Panc1 (cell line): ENCODE measurements at regions not wholly inside any gene's neighbourhood (a gene's known extent, or its start where the extent isn't known, plus 50 kb on each side); places are given as distances from the start of the nearest gene placed in this dataset.

ENCODE experiments used
- ATAC-seq: fragments of 200-7000 bp; cut with Tn5 transposase; 2 replicates; pipeline ENCODE4 v1.9.1; 2020; ENCODE audit warnings: mild to moderate bottlenecking, moderate library complexity
- BruUV-seq: library from RNA; stranded (reverse); fragments of 400-500 nt; replicated peaks from 2 replicates; lab custom pipeline; 2021; lab: Mats Ljungman, UMichigan
- CTCF ChIA-PET: fragments of 300-600 bp; sonication (Branson Sonifier 250); formaldehyde crosslinking; loops from one replicate; lab custom pipeline; 2022; ENCODE audit warnings: antibody characterized with exemption; lab: Charles Lee
- POLR2A ChIA-PET: fragments of 300-600 bp; sonication (Branson Sonifier 250); formaldehyde crosslinking; loops from one replicate; lab custom pipeline; 2022; ENCODE audit warnings: antibody characterized with exemption; lab: Charles Lee
- DNase-seq: peaks from one replicate; pipeline ENCODE4 v3.0.0-alpha.2; 2010; ENCODE audit warnings: low read depth, low spot score
- H3K27ac ChIP-seq: 2 replicates; pipeline ENCODE4 v1.5.1; 2011; ENCODE audit warnings: mild to moderate bottlenecking, low read length, inconsistent platforms
- H3K27me3 ChIP-seq: fragments of 200-500 bp; sonication (Bioruptor generic); 2 replicates; pipeline ENCODE4 v1.6.0; 2014; ENCODE audit warnings: low read length, inconsistent platforms; ENCODE audit not compliant: control insufficient read depth, insufficient read depth
- H3K36me3 ChIP-seq: fragments of 200-500 bp; sonication (Bioruptor generic); 2 replicates; pipeline ENCODE4 v1.5.1; 2014; ENCODE audit warnings: inconsistent platforms, mild to moderate bottlenecking, low read length, moderate library complexity; ENCODE audit not compliant: control insufficient read depth, insufficient read depth
- H3K4me1 ChIP-seq: 2 replicates; pipeline ENCODE4 v1.5.1; 2011; ENCODE audit warnings: inconsistent platforms, mild to moderate bottlenecking, low read length, moderate library complexity; ENCODE audit not compliant: control insufficient read depth, insufficient read depth
- H3K4me3 ChIP-seq, 2 experiments: 2 replicates each; pipeline ENCODE4 v1.5.1; 2011 to 2012; ENCODE audit warnings: low read depth in 2 of 2, low read length in 2 of 2, mild to moderate bottlenecking in 2 of 2, inconsistent platforms in 1 of 2, moderate library complexity in 1 of 2
- H3K9me3 ChIP-seq: fragments of 200-500 bp; sonication (Bioruptor generic); 2 replicates; pipeline ENCODE4 v1.5.1; 2014; ENCODE audit warnings: low read depth, mild to moderate bottlenecking, inconsistent platforms, low read length, moderate library complexity; ENCODE audit not compliant: control insufficient read depth, insufficient read depth
- CTCF ChIP-seq: fragments of 450-650 bp; IDR thresholded peaks from 2 replicates; pipeline ENCODE4 v1.5.1; 2017; ENCODE audit warnings: mild to moderate bottlenecking
- POLR2AphosphoS5 ChIP-seq: IDR thresholded peaks from 2 replicates; pipeline ENCODE4 v1.6.1; 2012; ENCODE audit warnings: mild to moderate bottlenecking, low read depth, low read length, moderate library complexity
- REST ChIP-seq, 2 experiments: IDR thresholded peaks; 2 replicates each; pipeline ENCODE4 v1.6.1; 2011 to 2012; ENCODE audit warnings: low read depth in 2 of 2, control low read depth in 1 of 2, low read length in 1 of 2, mild to moderate bottlenecking in 1 of 2, moderate library complexity in 1 of 2; ENCODE audit not compliant: insufficient read depth in 1 of 2
- SIN3A ChIP-seq: IDR thresholded peaks from 2 replicates; pipeline ENCODE4 v1.6.1; 2012; ENCODE audit warnings: low read depth, mild to moderate bottlenecking, low read length, moderate library complexity, borderline replicate concordance; ENCODE audit not compliant: insufficient read depth
- TCF7L2 ChIP-seq: IDR thresholded peaks from 2 replicates; pipeline ENCODE4 v1.6.1; 2011; ENCODE audit warnings: mild to moderate bottlenecking, low read depth, low read length, inconsistent platforms
- in situ Hi-C: cut with HindIII; loops from 2 replicates; pipeline ENCODE4 v1.10.0; 2016; ENCODE audit warnings: low sequenced_read_pairs, low pct_unique_long_range_greater_than_20kb
- intact Hi-C: fragments of 100-400 bp; cut with micrococcal nuclease; formaldehyde crosslinking; loops from one replicate; pipeline ENCODE4 v1.10.0; 2022; ENCODE audit not compliant: unreplicated experiment

DNA sequence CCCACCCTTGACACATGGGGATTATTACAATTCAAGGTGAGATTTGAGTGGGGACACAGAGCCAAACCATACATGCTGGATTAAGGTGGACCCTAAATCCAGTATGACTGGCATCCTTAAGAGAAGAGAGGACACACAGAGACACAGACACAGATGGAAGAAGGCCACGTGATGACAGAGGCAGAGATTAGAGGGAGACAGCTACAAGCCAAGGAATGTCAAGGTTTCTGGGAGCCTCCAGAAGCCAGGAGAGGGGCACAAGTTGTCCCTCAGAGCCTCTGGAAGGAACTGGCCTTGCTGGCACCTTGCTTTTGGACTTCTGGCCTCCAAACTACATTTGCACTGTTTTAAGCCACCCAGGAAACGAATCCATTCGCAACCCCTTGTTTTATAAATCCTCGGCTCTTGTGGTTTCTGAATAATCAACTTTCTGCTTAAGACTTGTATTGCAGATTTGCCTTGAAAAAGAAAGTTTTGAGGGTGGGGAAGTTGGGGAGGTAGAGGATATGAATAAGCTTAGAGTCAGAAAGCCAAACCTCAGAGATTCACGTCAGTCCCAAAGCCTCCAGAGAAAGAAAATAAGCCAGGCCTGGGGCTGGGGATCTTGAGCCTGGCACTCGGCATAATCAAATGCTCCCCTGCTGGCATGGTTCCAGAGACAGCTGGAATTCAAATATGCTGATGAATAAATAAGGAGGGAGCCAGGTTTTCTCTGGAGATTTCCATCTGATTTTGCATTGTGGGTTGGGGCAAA is 224.2 kb upstream of the PWP1 start:
- ATAC-seq, result no peak
- in situ Hi-C loops, result no loop called here
- Histone ChIP-seq H3K4me3 (no peak overlapping the region), H3K9me3 (no peaks in the 10 kb centered on the region), H3K27me3 (no peaks in the 10 kb centered on the region), H3K36me3 (no peaks in the 10 kb centered on the region), H3K27ac (no peak overlapping the region), H3K4me1 (no peaks in the 10 kb centered on the region)
- CTCF ChIA-PET, result no interaction called here
- no TSS peak for BruUV-seq
- TF ChIP-seq TCF7L2, result no peak
- TF ChIP-seq CTCF, result no peak
- no peak for TF ChIP-seq SIN3A
- no peak for TF ChIP-seq POLR2AphosphoS5
- TF ChIP-seq REST (IDR thresholded peaks at IDR 0.05; ENCODE audit: insufficient read depth in 1 of 2, low read depth in 2 of 2, low read length in 1 of 2), result no peak
- DNase-seq, result no peak
- POLR2A ChIA-PET, result no interaction called here
- intact Hi-C loops, result no loop called here

- DNase-seq (no peak), ATAC-seq (no peak)
- Histone ChIP-seq H3K36me3 (no peaks in the 10 kb centered on the region), H3K9me3 (no peaks in the 10 kb centered on the region), H3K27ac (no peak overlapping the region), H3K4me3 (no peak overlapping the region), H3K27me3 (no peaks in the 10 kb centered on the region), H3K4me1 (no peaks in the 10 kb centered on the region)
- intact Hi-C loops, result no loop called here
- ChIA-PET POLR2A (no interaction called here), CTCF (no interaction called here)
- TF ChIP-seq CTCF (no peak), TCF7L2 (no peak), POLR2AphosphoS5 (no peak), REST (IDR thresholded peaks at IDR 0.05; ENCODE audit: insufficient read depth in 1 of 2, low read depth in 2 of 2, low read length in 1 of 2) (no peak), SIN3A (no peak)
- in situ Hi-C loops, result no loop called here
- BruUV-seq, result no TSS peak
These were observed 222.9 kb upstream of the PWP1 start for GRCh38 chr12:107462428-107463332.
